ENCODE measurements at regions not wholly inside any gene's neighbourhood (a gene's known extent, or its start where the extent isn't known, plus 50 kb on each side); places are given as distances from the start of the nearest gene placed in this dataset.
"Not testable (repeated sequence)": the region's sequence is repeated elsewhere in the genome, so short reads cannot be mapped to it uniquely, and the experiment has no call there.

GRCh38 chr20:12455148-12455547, 537.5 kb downstream of the BTBD3 start:
- no peak for DNase-seq (ENCODE audit: low read depth)

GRCh38 chr20:12458241-12458640, 540.5 kb downstream of the BTBD3 start:
- no peak for DNase-seq (ENCODE audit: low read depth)

- no peak for DNase-seq (ENCODE audit: low read depth)
These were observed 544.7 kb upstream of the SPTLC3 start for GRCh38 chr20:12464036-12464435.

GRCh38 chr20:12466915-12467314, 541.9 kb upstream of the SPTLC3 start:
- no peak for DNase-seq (ENCODE audit: low read depth)

GRCh38 chr20:12467758-12468157, 541.0 kb upstream of the SPTLC3 start:
- DNase-seq (ENCODE audit: low read depth) = no peak

- DNase-seq (ENCODE audit: low read depth) = no peak
These were observed 526.1 kb upstream of the SPTLC3 start for GRCh38 chr20:12482661-12483060.

GRCh38 chr20:12502443-12502842, 506.3 kb upstream of the SPTLC3 start:
- peak; percentile 1 for DNase-seq (ENCODE audit: low read depth)

GRCh38 chr20:12504779-12505178, 504.0 kb upstream of the SPTLC3 start:
- DNase-seq (ENCODE audit: low read depth) = no peak

- DNase-seq (ENCODE audit: low read depth) = no peak
These were observed 497.3 kb upstream of the SPTLC3 start for GRCh38 chr20:12511499-12511898.

- no peak for DNase-seq (ENCODE audit: low read depth)
These were observed 496.0 kb upstream of the SPTLC3 start for GRCh38 chr20:12512755-12513154.

GRCh38 chr20:12528104-12528503, 480.7 kb upstream of the SPTLC3 start:
- DNase-seq (ENCODE audit: low read depth) = no peak

GRCh38 chr20:12528591-12529041, 480.2 kb upstream of the SPTLC3 start:
- no peak for DNase-seq (ENCODE audit: low read depth)

- DNase-seq (ENCODE audit: low read depth) = no peak
These were observed 477.1 kb upstream of the SPTLC3 start for GRCh38 chr20:12531626-12532025.

GRCh38 chr20:12535316-12535715, 473.5 kb upstream of the SPTLC3 start:
- DNase-seq (ENCODE audit: low read depth) = no peak

- no peak for DNase-seq (ENCODE audit: low read depth)
These were observed 473.0 kb upstream of the SPTLC3 start for GRCh38 chr20:12535770-12536169.

GRCh38 chr20:12554426-12554825, 454.3 kb upstream of the SPTLC3 start:
- DNase-seq (ENCODE audit: low read depth) = peak; percentile 3

GRCh38 chr20:12555369-12555768, 453.4 kb upstream of the SPTLC3 start:
- peak; percentile 2 for DNase-seq (ENCODE audit: low read depth)

- not testable (repeated sequence) for DNase-seq (ENCODE audit: low read depth)
These were observed 452.9 kb upstream of the SPTLC3 start for GRCh38 chr20:12555849-12556248.

GRCh38 chr20:12557224-12557623, 451.5 kb upstream of the SPTLC3 start:
- no peak for DNase-seq (ENCODE audit: low read depth)

- DNase-seq (ENCODE audit: low read depth) = no peak
These were observed 443.8 kb upstream of the SPTLC3 start for GRCh38 chr20:12564979-12565378.

GRCh38 chr20:12566596-12566995, 442.2 kb upstream of the SPTLC3 start:
- DNase-seq (ENCODE audit: low read depth) = no peak

GRCh38 chr20:12570371-12570770, 438.4 kb upstream of the SPTLC3 start:
- peak; percentile 24 for DNase-seq (ENCODE audit: low read depth)

- no peak for DNase-seq (ENCODE audit: low read depth)
These were observed 435.3 kb upstream of the SPTLC3 start for GRCh38 chr20:12573442-12573841.

GRCh38 chr20:12575352-12576095, 433.2 kb upstream of the SPTLC3 start:
- DNase-seq (ENCODE audit: low read depth) = peak; percentile 21
